ENCODE measurements at regions not wholly inside any gene's neighbourhood (a gene's known extent, or its start where the extent isn't known, plus 50 kb on each side); places are given as distances from the start of the nearest gene placed in this dataset.

DNA sequence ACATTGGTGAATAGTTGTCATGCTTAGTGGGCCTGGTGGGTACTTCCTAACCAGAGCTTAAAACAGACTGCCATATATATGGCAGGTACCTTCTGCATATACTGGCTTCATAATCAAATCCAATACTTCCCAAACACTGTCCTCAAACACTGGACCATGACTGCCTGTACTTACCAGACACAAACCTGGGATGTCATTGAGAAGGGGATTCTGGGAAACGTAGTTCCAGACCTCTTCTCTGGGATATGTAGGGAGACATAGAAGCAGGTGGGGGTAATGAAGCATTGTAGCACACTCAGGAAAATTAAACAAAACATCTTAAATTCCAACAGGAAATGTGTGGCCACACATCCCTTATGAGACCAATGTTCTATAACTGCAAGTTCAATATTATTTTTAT is 76.5 kb upstream of the ADAMTS5 start:
- H3K79me2 ChIP-seq (ENCODE audit: insufficient read depth, low read length) = no peaks in the 10 kb centered on the region
- no peaks in the 10 kb centered on the region for H3K36me3 ChIP-seq (ENCODE audit: insufficient read depth, low read length)
- no peak overlapping the region for H3K9ac ChIP-seq (ENCODE audit: low read depth, low read length)
- no peaks in the 10 kb centered on the region for H4K20me1 ChIP-seq (ENCODE audit: insufficient read depth, low read length)
- no peak overlapping the region for H3K27ac ChIP-seq (ENCODE audit: low read length)
- no peak overlapping the region for H3K4me3 ChIP-seq (ENCODE audit: low read depth in 1 of 2, low read length in 2 of 2)
- no peaks in the 10 kb centered on the region for H3K9me3 ChIP-seq (ENCODE audit: insufficient read depth, low read length, severe bottlenecking)
- no peaks in the 10 kb centered on the region for H3K4me1 ChIP-seq (ENCODE audit: insufficient read depth, low read length)
- H3K4me2 ChIP-seq (ENCODE audit: insufficient read depth, low read length) = no peak overlapping the region
- DNase-seq (no peak), ATAC-seq (ENCODE audit: insufficient read depth, low read depth) (no peak)
- no peak overlapping the region for H2AFZ ChIP-seq (ENCODE audit: low read depth, low read length)
- no peaks in the 10 kb centered on the region for H3K27me3 ChIP-seq (ENCODE audit: insufficient read depth, low read length, poor library complexity)
- TF ChIP-seq, protein P1, sequence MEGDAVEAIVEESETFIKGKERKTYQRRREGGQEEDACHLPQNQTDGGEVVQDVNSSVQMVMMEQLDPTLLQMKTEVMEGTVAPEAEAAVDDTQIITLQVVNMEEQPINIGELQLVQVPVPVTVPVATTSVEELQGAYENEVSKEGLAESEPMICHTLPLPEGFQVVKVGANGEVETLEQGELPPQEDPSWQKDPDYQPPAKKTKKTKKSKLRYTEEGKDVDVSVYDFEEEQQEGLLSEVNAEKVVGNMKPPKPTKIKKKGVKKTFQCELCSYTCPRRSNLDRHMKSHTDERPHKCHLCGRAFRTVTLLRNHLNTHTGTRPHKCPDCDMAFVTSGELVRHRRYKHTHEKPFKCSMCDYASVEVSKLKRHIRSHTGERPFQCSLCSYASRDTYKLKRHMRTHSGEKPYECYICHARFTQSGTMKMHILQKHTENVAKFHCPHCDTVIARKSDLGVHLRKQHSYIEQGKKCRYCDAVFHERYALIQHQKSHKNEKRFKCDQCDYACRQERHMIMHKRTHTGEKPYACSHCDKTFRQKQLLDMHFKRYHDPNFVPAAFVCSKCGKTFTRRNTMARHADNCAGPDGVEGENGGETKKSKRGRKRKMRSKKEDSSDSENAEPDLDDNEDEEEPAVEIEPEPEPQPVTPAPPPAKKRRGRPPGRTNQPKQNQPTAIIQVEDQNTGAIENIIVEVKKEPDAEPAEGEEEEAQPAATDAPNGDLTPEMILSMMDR (IDR thresholded peaks at IDR 0.05; ENCODE audit: borderline replicate concordance, extremely low read depth, low read length, poor library complexity, severe bottlenecking) = no peak
- no peak for TF ChIP-seq EZH2 (IDR thresholded peaks at IDR 0.05; ENCODE audit: borderline replicate concordance, low read depth, low read length, severe bottlenecking)

DNA sequence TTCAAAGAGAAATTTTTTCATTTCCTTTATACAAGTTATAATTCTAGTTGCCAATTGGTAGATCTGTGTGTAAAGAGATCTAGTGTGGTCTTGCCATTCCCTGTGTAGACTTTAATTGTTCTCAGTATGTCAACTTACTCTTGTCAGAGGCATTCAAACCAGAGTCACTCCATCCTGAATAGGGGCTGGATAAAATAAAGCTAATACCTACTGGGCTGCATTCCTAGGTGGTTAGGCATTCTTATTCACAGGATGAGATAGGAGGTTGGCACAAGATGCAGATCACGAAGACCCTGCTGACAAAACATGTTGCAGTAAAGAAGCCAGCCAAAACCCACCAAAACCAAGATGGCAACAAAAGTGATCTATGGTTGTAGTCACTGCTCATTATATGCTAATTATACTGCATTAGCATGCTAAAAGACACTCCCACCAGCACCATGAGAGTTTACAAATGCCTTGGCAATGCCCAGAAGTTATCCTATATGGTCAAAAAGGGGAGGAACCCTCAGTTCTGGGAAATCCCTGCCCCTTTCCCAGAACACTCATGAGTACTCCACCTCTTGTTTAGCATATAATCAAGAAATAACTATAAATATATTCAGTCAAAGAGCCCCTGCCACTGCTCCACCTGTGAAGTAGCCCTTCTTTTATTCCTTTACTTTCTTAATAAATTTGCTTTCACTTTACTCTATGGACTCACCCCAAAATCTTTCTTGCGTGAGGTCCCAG is 74.0 kb upstream of the ADAMTS5 start:
- Histone ChIP-seq H3K27ac (ENCODE audit: low read length) (no peak overlapping the region), H3K79me2 (ENCODE audit: insufficient read depth, low read length) (no peaks in the 10 kb centered on the region), H3K4me3 (ENCODE audit: low read depth in 1 of 2, low read length in 2 of 2) (no peak overlapping the region), H3K36me3 (ENCODE audit: insufficient read depth, low read length) (no peaks in the 10 kb centered on the region), H3K27me3 (ENCODE audit: insufficient read depth, low read length, poor library complexity) (no peaks in the 10 kb centered on the region), H4K20me1 (ENCODE audit: insufficient read depth, low read length) (no peaks in the 10 kb centered on the region), H3K9me3 (ENCODE audit: insufficient read depth, low read length, severe bottlenecking) (no peaks in the 10 kb centered on the region), H2AFZ (ENCODE audit: low read depth, low read length) (no peak overlapping the region), H3K9ac (ENCODE audit: low read depth, low read length) (no peak overlapping the region), H3K4me2 (ENCODE audit: insufficient read depth, low read length) (no peak overlapping the region), H3K4me1 (ENCODE audit: insufficient read depth, low read length) (no peaks in the 10 kb centered on the region)
- DNase-seq = no peak
- TF ChIP-seq, protein P1 (IDR thresholded peaks at IDR 0.05; ENCODE audit: borderline replicate concordance, extremely low read depth, low read length, poor library complexity, severe bottlenecking) = no peak
- TF ChIP-seq EZH2 (IDR thresholded peaks at IDR 0.05; ENCODE audit: borderline replicate concordance, low read depth, low read length, severe bottlenecking) = no peak
- no peak for ATAC-seq (ENCODE audit: insufficient read depth, low read depth)

DNA sequence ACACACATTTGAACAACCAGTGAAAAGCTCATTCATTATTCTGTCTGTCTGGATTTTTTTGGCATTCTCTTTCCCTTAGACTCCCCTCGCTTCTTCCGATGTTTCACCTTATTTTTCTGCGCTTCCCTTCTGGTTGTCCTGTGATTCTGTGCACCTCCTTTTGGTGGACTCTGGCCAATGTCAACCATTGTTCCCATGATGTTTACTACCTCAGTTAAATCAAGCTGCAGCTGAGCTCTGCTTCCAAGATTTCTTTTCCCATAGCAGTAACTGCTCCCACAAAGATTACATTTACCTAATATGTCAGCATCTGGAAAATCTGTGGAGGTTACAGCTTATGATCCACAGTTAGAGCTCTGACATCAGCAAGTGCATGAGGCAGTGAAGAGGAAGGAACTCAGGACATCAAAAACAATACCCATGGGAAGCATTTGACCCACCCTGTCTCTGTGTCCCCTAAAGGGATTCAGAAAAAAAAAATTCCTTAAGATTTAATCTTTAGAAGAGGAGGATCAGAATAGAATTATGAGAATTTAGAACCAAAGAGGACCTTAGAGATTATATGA is 69.9 kb upstream of the ADAMTS5 start:
- Histone ChIP-seq H3K27ac (ENCODE audit: low read length) (no peak overlapping the region), H3K36me3 (ENCODE audit: insufficient read depth, low read length) (no peaks in the 10 kb centered on the region), H3K9me3 (ENCODE audit: insufficient read depth, low read length, severe bottlenecking) (no peaks in the 10 kb centered on the region), H4K20me1 (ENCODE audit: insufficient read depth, low read length) (no peaks in the 10 kb centered on the region), H3K9ac (ENCODE audit: low read depth, low read length) (no peak overlapping the region), H3K79me2 (ENCODE audit: insufficient read depth, low read length) (no peaks in the 10 kb centered on the region), H2AFZ (ENCODE audit: low read depth, low read length) (no peak overlapping the region), H3K27me3 (ENCODE audit: insufficient read depth, low read length, poor library complexity) (no peaks in the 10 kb centered on the region), H3K4me1 (ENCODE audit: insufficient read depth, low read length) (no peaks in the 10 kb centered on the region), H3K4me2 (ENCODE audit: insufficient read depth, low read length) (no peak overlapping the region), H3K4me3 (ENCODE audit: low read depth in 1 of 2, low read length in 2 of 2) (no peak overlapping the region)
- DNase-seq (no peak), ATAC-seq (ENCODE audit: insufficient read depth, low read depth) (no peak)
- TF ChIP-seq, protein P1 (IDR thresholded peaks at IDR 0.05; ENCODE audit: borderline replicate concordance, extremely low read depth, low read length, poor library complexity, severe bottlenecking) = no peak
- no peak for TF ChIP-seq EZH2 (IDR thresholded peaks at IDR 0.05; ENCODE audit: borderline replicate concordance, low read depth, low read length, severe bottlenecking)
